Right ventricle myocardium inferior (tissue), 1 donor: ENCODE measurements at regions not wholly inside any gene's neighbourhood (a gene's known extent, or its start where the extent isn't known, plus 50 kb on each side); places are given as distances from the start of the nearest gene placed in this dataset.

Source experiments
- ATAC-seq: fragments of 200-7000 bp; cut with Tn5 transposase; one replicate; pipeline ENCODE4 v1.9.1; 2020; ENCODE audit warnings: mild to moderate bottlenecking, moderate library complexity
- DNase-seq: peaks from one replicate; pipeline ENCODE4 v3.0.0; 2021; ENCODE audit errors: missing footprints
- intact Hi-C: fragments of 100-400 bp; cut with DNase I; formaldehyde crosslinking; loops from one replicate; pipeline ENCODE4 v1.11.0; 2022
- donor health status: DM: no; HTN: yes; CAD: no; lungs with severe emphysema.

GRCh38 chr2:6017736-6018286, 325.6 kb downstream of the SOX11 start:
- DNase-seq (no peak), ATAC-seq (no peak)
- intact Hi-C loops: no loop called here

GRCh38 chr2:6024229-6024628, 332.0 kb downstream of the SOX11 start:
- ATAC-seq: no peak
- intact Hi-C loops: no loop called here

GRCh38 chr2:6024784-6025183, 332.6 kb downstream of the SOX11 start:
- no peak for DNase-seq
- ATAC-seq: no peak
- intact Hi-C loops: no loop called here

More at GRCh38 chr2:6024229-6024628, 332.0 kb downstream of the SOX11 start:
- no peak for DNase-seq

- DNase-seq (no peak), ATAC-seq (no peak)
- intact Hi-C loops: no loop called here
Observed at GRCh38 chr2:6025391-6025790, 333.2 kb downstream of the SOX11 start.

- DNase-seq (no peak), ATAC-seq (no peak)
- intact Hi-C loops: no loop called here
Observed at GRCh38 chr2:6027066-6027465, 334.9 kb downstream of the SOX11 start.

GRCh38 chr2:6031200-6031867, 339.1 kb downstream of the SOX11 start:
- DNase-seq: no peak
- no peak for ATAC-seq
- intact Hi-C loops: no loop called here

GRCh38 chr2:6036211-6036610, 344.0 kb downstream of the SOX11 start:
- intact Hi-C loops: no loop called here
- ATAC-seq (no peak), DNase-seq (no peak)

GRCh38 chr2:6043238-6043637, 351.1 kb downstream of the SOX11 start:
- no peak for ATAC-seq
- DNase-seq: no peak
- intact Hi-C loops: no loop called here

- DNase-seq (no peak), ATAC-seq (no peak)
- intact Hi-C loops: no loop called here
Observed at GRCh38 chr2:6052649-6053048, 360.5 kb downstream of the SOX11 start.

GRCh38 chr2:6053743-6054142, 361.6 kb downstream of the SOX11 start:
- no peak for ATAC-seq
- intact Hi-C loops: no loop called here

GRCh38 chr2:6054161-6054671, 362.0 kb downstream of the SOX11 start:
- ATAC-seq (no peak), DNase-seq (no peak)
- intact Hi-C loops: no loop called here

More at GRCh38 chr2:6053743-6054142, 361.6 kb downstream of the SOX11 start:
- no peak for DNase-seq

GRCh38 chr2:6060992-6061663, 368.9 kb downstream of the SOX11 start:
- ATAC-seq (no peak), DNase-seq (no peak)
- intact Hi-C loops: no loop called here

- DNase-seq: no peak
- no peak for ATAC-seq
- intact Hi-C loops: no loop called here
Observed at GRCh38 chr2:6064757-6065156, 372.6 kb downstream of the SOX11 start.

- DNase-seq: no peak
- intact Hi-C loops: no loop called here
- ATAC-seq: no peak
Observed at GRCh38 chr2:6065703-6066102, 373.5 kb downstream of the SOX11 start.

- intact Hi-C loops: no loop called here
- DNase-seq (no peak), ATAC-seq (no peak)
Observed at GRCh38 chr2:6067089-6067488, 374.9 kb downstream of the SOX11 start.

- intact Hi-C loops: no loop called here
- no peak for DNase-seq
- no peak for ATAC-seq
Observed at GRCh38 chr2:6067806-6068205, 375.6 kb downstream of the SOX11 start.

GRCh38 chr2:6068429-6068828, 376.2 kb downstream of the SOX11 start:
- intact Hi-C loops: no loop called here
- ATAC-seq: no peak
- DNase-seq: no peak

GRCh38 chr2:6069381-6069780, 377.2 kb downstream of the SOX11 start:
- no peak for ATAC-seq

GRCh38 chr2:6071519-6071918, 379.3 kb downstream of the SOX11 start:
- ATAC-seq: no peak

More at GRCh38 chr2:6069381-6069780, 377.2 kb downstream of the SOX11 start:
- no peak for DNase-seq
- intact Hi-C loops: no loop called here

GRCh38 chr2:6072276-6072675, 380.1 kb downstream of the SOX11 start:
- DNase-seq (no peak), ATAC-seq (no peak)
- intact Hi-C loops: loop anchor here (10.0 kb wide), 1 partner anchor 127 kb away; no protein-coding TSS in a partner anchor

More at GRCh38 chr2:6071519-6071918, 379.3 kb downstream of the SOX11 start:
- DNase-seq: no peak
- intact Hi-C loops: loop anchor here (10.0 kb wide), 1 partner anchor 127 kb away; no protein-coding TSS in a partner anchor
